ENCODE measurements at regions not wholly inside any gene's neighbourhood (a gene's known extent, or its start where the extent isn't known, plus 50 kb on each side); places are given as distances from the start of the nearest gene placed in this dataset.

GRCh38 chr3:165640970-165641369, 196.3 kb downstream of the BCHE start (continued):
- no peak for TF ChIP-seq ZNF574 (CRISPR knock-in tag; IDR thresholded peaks at IDR 0.05)
- no peak for TF ChIP-seq TCF7L2 (IDR thresholded peaks at IDR 0.05; ENCODE audit: low read depth, low read length)
- no peak for TF ChIP-seq ZNF12 (CRISPR knock-in tag; IDR thresholded peaks at IDR 0.05)
- TF ChIP-seq ZNF709 (CRISPR knock-in tag; IDR thresholded peaks at IDR 0.05): no peak
- no peak for TF ChIP-seq ZNF17 (CRISPR knock-in tag; IDR thresholded peaks at IDR 0.05)
- no peak for TF ChIP-seq SMC3 (IDR thresholded peaks at IDR 0.05; ENCODE audit: low read length)
- TF ChIP-seq RCOR2 (CRISPR knock-in tag; IDR thresholded peaks at IDR 0.05): no peak
- TF ChIP-seq BCL6 (CRISPR knock-in tag; IDR thresholded peaks at IDR 0.05): peak; percentile 49
- no peak for TF ChIP-seq SIN3A (IDR thresholded peaks at IDR 0.05; ENCODE audit: borderline replicate concordance, low read depth, low read length)
- no peak for TF ChIP-seq STAT5B (CRISPR knock-in tag; IDR thresholded peaks at IDR 0.05)
- TF ChIP-seq CEBPG (CRISPR knock-in tag; IDR thresholded peaks at IDR 0.05): peak; percentile 36; the same call in 1 of the 2 replicates

- no peaks in the 10 kb centered on the region for H3K36me3 ChIP-seq (replicated peaks in 1 of 2; ENCODE audit: control insufficient read depth in 1 of 2, insufficient read depth in 2 of 2, low read length in 2 of 2)
- no TSS peak for BruUV-seq (replicated peaks)
- in situ Hi-C loops (cut with HindIII; ENCODE audit: extremely low pct_ligation_motif_present, low pct_unique_long_range_greater_than_20kb): no loop called here
- H3K4me3 ChIP-seq (replicated peaks in 1 of 3; ENCODE audit: insufficient read depth in 1 of 3, low read depth in 2 of 3, low read length in 3 of 3): no peak overlapping the region
- intact Hi-C loops (cut with micrococcal nuclease; ENCODE audit: unreplicated experiment): no loop called here
- no peak for ATAC-seq
- CTCF ChIA-PET (ENCODE audit: low intra/inter-chr PET ratio, low total read pairs): no interaction called here
- no peak for FAIRE-seq
- H3K4me2 ChIP-seq (ENCODE audit: low read depth, low read length): no peak overlapping the region
- POLR2A ChIA-PET: no interaction called here
- no peaks in the 10 kb centered on the region for H3K79me2 ChIP-seq (ENCODE audit: insufficient read depth, low read length)
- H3K27ac ChIP-seq (ENCODE audit: extremely low read length, insufficient read depth, low read length): no peak overlapping the region
- 0% methylated on average over 1 of the region's 1 CpG for WGBS (ENCODE audit: low lambda C conversion rate)
- no peak overlapping the region for H2AFZ ChIP-seq (ENCODE audit: low read length)
- TF ChIP-seq SKI (IDR thresholded peaks at IDR 0.05; ENCODE audit: partially characterized antibody) (no peak), MAFK (conservative IDR thresholded peaks at IDR 0.05 in 1 of 2, IDR thresholded peaks at IDR 0.05 in 1 of 2; ENCODE audit: low read length in 2 of 2) (peak; percentile 46 to 66; a peak in 2 of 4 replicates)
- H3K27me3 ChIP-seq (ENCODE audit: control insufficient read depth in 1 of 2, insufficient read depth in 2 of 2, low read length in 2 of 2): no peaks in the 10 kb centered on the region
- peaks cover 11% of the 10 kb centered on the region for H3K4me1 ChIP-seq (ENCODE audit: insufficient read depth, low read length)
- no peaks in the 10 kb centered on the region for H3K9me3 ChIP-seq (ENCODE audit: low read length)
- H3K9ac ChIP-seq (ENCODE audit: insufficient read depth, low read depth, low read length): no peak overlapping the region
- H4K20me1 ChIP-seq (ENCODE audit: insufficient read depth, low read length): no peaks in the 10 kb centered on the region
- no peak for DNase-seq (ENCODE audit: low spot score)
These were observed 197.2 kb downstream of the BCHE start for GRCh38 chr3:165640031-165640430.
